HL-60/S4 treated with retinoic acid at 250 ng/mL for 4 days and 3 days (cell line): ENCODE measurements at regions not wholly inside any gene's neighbourhood (a gene's known extent, or its start where the extent isn't known, plus 50 kb on each side); places are given as distances from the start of the nearest gene placed in this dataset.

Experiments
- in situ Hi-C: fragments of 300-500 bp; cut with MboI; formaldehyde crosslinking; loops from 2 replicates; pipeline ENCODE4 v1.7.0; 2022; ENCODE audit warnings: low sequenced_read_pairs

DNA sequence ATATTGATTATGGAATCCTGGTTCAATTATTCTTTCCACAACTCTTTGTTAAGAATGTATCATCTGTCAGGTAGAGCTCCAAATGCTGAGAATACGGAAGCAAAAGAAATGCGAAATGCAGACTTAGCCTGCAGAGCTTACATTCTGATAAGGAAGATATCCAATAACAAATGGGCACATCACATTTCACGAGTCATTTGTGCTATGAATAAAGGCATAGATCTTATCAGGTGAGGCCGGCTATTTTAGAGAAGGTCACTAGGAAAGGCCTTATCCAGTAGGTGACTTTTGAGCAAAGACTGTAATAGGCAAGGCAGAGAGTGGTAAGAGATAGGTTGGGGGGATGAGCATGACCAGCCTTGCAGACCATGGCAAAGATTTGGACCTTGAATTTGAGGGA is 174.3 kb upstream of the SERPINE2 start:
- in situ Hi-C loops: no loop called here

DNA sequence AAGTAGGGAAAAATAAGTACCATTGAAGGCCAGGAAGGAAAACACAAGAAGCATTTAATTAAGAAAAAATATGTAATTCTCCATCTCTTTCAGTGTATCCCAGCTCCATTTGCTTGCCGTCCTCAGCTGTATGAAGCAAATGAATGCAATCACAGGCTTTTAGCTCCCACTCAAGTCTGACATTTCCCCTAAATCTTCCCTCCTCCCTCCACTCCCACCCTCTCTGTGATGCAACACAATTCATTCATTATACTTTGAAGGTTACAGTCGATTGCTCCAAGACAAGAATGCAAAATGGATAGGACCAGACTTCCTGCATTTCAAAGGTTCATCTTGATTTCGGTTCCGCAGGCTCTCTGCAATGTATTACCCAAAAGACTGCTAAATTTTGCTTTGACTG is 172.7 kb upstream of the SERPINE2 start:
- in situ Hi-C loops: no loop called here

DNA sequence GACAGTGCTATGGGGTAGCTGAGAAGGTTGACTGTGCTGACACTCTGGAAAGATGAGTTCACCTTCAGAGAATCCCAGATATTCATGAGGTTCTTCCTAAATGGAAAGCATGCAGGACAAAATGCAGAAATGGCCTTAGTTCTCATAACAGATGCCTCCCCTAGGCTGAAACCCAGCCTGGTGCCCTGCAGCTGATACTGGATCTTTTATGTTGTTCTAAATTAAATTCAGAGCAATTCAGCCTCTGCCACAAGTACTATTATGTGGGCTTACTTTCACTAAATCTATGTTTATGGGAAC is 172.0 kb upstream of the SERPINE2 start:
- in situ Hi-C loops: no loop called here

DNA sequence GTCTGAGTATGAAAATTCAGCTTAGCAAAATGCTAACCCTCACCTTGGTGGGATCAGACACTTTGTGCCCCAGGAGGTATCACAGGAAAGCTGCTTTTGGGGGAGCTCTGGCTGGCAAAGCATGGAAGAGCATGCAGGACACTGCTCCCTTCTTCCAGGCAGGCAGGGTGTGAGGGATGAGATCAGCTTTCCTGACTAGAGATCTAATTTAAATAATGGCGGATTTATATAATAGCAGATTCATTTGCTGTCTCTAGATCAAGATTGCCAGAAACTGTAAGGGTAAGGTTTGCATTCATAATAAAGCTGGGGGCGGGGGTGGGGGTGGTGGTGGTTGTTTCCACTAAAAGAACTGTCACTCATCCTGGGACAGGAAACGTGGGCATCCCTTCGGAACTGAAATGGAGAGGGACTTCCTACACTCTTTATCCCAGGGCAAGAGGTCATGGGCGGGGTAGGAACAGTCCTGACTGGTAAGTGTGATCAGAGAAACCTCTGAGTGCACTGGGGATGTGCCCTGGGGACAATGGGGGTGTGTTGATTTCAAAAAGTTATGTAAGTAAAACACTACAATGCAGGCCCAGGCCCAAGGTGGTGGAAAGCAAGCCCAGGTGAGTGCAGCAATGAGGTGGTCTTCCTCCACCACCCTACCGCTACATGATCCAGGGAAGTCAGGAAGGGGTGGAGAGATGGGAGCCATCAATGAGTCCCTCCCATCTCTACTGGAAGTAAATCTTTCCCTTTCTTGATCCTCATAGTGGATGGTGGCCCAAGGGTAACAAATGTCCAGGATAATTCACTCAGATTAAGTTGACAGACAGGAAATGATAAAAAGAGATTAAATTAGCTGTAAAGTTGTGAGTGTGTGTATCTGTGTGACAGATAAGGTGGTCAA is 171.4 kb upstream of the SERPINE2 start:
- in situ Hi-C loops: no loop called here

DNA sequence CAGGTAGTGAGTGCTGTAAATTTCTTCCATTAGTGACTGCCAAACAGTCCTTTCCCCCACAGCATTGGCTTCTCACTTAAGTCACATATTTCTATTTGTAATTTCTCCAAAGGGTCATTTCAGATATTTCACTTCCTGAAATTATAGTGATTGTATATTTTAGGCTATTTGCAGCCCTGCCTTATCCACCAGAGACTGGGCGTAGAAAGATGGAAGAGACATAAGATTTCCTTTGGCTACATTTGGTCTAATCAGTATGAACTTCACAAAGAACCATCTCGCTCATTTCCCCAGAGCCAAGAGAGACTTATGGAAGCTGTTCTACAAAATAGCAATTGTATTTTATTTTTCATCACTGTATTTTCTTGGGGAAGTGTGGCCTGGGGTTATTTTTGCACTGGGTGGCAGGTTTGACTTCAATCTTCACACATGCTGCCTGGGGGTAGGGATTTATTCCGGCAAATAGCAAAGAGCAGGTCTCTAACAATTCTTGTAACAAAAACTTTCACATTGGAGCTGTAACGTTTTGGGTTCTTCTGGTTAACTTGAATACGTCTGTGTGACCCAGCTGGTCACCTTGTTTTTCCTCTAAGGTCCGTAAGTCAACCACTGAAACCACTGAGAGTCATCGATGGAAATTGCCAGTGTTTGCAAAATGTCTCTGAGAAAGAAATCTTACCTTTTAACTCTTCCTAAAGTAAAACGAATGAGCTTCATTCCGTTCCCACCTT is 170.6 kb upstream of the SERPINE2 start:
- in situ Hi-C loops: no loop called here

DNA sequence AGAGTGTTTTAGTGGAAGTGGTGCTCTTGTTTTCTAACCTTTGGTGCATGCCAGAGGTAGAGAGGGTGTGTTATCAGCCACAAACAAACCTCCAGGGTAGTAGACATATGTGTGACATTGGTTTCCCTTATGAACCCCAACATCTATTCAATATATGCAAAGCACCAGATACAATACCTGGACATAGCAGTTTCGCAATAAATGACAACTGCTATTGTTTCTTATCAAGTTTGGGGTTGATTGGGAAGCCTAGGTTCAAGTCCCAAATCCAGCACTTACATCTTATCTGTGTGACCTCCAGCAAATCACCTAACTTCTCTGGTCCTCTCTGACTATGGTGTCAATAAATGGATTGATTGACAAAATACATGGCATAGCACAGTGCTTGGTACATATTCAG is 169.4 kb upstream of the SERPINE2 start:
- in situ Hi-C loops: no loop called here

DNA sequence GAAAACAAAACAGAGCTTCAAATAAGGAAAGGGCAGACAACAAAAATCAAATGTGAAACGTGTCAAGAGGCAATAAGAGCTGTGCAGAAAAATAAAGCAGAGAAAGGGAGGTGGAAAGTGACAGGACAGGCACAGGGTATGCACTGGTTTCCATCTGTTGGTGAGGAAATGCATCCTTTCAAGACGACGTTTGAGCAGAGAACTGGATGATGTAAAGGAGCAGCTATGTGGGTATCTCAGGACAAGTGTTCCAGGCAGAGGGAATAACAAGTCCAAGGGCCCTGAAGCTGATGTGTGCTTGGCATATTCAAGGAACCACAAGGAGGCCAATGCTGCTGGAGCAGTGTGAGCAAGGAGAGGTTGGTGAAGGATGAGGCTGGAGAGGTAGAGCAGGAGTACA is 168.9 kb upstream of the SERPINE2 start:
- in situ Hi-C loops: no loop called here

DNA sequence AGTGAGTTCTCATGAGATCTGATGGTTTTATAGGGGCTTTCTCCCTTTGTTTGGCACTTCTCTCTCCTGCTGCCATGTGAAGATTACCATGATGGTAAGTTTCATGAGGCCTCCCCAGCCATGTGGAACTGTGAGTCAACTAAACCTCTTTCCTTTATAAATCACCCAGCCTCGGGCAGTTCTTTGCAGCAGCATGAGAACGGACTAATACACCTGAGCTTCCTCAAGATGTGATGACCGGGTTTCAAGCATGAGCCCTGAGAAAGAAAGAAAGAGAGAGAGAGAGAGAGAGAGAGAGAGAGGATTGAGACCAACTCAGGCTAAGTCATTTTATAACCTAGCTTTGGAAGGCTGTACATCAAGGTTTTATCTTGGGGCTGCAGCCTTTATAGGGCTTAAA is 167.7 kb upstream of the SERPINE2 start:
- in situ Hi-C loops: no loop called here

DNA sequence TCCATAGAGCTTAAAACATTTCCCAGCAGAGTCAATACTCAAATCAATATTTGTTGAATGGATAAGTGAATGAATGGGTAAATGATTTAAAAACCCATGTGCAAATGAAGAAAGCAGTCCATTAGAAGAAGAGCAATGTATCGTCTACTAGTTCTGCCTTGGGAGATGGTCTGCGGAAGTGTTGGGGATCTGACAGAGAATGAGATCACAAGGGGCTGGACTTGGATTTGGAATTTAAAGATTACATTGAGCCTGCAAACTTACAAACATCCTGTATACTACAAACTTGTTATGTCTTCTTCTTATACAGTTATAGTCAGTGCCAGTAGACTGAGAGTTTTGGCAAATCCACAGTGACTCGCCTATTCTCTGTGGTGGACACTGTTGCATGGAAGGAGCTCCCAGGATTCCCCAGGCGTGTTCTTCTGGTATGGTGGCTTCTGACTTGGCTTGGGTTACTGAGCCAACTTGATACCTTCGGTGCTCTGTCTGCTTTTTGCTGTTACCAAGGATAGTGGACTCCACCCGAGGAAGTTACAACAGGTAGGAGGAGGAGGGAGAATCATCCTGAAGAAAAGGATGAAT is 163.3 kb upstream of the SERPINE2 start:
- in situ Hi-C loops: no loop called here

DNA sequence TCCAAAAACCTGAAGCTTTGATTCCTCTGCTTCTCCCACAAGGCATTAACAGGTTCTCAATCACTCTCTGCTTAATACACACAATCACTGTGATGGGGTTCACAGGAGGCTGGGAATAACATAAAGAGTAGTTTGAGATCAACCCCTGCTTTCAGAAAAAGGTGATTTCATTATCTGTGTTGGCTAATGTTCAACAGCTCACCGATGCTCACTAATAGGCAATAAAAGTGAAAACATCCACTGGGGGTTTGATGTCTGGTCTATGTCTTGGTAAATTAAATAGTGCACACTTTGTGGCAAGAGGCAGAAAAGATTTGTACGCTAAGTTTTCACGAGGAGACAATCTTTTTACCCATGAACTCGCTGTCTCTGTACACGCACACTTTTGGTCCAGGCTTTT is 159.3 kb upstream of the SERPINE2 start:
- in situ Hi-C loops: no loop called here

DNA sequence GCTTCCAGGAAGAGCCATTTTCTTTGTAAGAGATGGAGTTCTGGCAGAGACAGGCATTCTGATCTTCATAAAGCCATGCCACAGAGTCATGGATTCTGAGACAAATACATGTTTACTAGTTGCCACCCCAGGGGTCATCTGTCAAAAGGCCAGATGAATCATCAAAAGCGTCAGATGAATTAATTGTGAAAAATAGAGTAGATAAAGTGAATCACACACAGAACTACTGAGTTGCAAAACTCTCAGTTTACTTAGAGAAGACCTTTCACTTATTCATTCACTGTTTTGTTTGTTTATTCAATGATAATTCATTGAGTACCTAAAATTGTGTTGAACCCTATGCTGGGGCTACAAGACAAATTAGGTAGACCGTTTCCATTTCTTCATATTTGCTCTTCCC is 157.7 kb upstream of the SERPINE2 start:
- in situ Hi-C loops: no loop called here

DNA sequence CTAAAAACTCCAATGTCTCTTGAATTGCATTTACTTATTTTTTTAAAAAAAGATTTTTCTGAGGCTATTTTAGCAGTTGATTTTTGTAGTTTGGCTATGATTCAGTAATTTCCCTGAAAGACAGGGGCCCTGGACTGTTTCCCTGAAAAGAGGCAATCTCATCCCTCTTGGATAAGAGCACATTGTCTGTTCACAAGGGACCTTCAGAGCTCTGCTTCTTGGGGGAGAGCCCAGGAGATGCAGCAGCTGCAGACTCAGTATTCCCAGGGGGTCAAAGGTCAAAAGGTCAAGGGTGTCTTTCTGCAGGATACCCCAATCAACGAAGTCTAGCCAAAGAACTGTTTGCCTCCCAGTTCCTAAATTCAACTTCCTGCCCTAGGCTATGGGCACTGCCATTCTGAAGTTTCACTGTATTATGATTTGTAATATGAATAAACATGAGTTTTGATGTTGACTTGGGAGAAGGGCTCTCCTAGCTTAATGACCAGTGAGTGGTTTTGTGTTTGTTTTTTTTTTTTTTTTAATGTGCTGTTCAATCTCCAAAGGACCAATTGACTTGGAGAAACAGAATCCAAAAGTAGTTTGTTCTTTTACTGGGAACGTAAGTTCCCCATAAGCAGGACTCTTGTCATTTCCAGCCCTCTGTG is 157.0 kb upstream of the SERPINE2 start:
- in situ Hi-C loops: no loop called here

DNA sequence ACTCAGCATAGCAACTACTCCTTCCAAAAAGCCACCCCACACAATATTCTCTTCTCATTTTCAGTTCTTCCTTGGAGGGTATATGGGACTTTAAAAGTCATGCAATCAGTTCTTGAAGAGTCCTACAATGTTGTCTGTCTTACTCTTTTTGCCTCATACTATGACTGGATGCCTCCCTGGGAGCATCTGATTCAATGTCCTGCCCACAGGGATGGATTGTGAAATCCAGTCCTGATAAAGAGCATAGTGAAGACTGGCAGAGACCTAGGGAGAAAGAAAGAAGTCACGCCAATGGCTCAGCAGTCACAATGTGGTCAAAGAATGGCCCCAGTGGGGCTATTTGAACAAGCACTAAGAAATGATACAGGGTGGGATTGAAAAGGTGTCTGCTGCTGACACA is 155.1 kb upstream of the SERPINE2 start:
- in situ Hi-C loops: no loop called here

DNA sequence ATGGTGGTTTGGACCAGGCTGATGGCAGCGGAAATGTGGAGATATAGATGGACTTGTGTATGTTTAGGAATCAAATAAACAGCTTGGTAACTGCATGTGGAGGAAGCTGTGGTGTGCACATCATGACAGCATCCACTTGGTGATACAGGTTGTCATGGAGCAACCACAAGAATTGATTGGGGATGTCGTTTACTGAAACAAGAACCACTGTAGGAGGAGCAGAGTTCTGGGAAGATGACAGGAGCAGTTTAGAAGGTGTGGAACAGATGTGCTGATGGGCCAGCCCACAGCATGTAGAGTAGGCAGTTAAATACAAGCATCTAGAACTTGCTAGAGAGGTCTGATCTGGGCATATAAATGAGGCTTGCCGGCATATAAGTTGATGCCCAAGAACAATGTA is 152.4 kb upstream of the SERPINE2 start:
- in situ Hi-C loops: no loop called here

DNA sequence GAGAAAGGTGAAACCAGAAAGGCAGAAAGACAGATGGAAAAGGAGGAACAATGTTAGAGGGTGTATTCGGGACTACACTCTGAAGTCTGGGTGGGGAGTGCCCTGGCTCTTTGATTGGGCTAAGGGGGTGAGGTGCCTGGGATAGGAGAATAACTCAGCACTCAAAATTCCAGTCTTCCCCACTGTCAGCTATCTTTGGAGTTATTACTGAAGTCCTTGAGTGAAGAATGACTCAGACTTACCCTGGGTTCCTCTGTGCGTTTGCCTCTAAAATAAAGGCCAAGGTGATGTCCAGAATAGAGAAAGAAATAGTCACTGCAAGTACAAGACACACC is 151.8 kb upstream of the SERPINE2 start:
- in situ Hi-C loops: no loop called here

DNA sequence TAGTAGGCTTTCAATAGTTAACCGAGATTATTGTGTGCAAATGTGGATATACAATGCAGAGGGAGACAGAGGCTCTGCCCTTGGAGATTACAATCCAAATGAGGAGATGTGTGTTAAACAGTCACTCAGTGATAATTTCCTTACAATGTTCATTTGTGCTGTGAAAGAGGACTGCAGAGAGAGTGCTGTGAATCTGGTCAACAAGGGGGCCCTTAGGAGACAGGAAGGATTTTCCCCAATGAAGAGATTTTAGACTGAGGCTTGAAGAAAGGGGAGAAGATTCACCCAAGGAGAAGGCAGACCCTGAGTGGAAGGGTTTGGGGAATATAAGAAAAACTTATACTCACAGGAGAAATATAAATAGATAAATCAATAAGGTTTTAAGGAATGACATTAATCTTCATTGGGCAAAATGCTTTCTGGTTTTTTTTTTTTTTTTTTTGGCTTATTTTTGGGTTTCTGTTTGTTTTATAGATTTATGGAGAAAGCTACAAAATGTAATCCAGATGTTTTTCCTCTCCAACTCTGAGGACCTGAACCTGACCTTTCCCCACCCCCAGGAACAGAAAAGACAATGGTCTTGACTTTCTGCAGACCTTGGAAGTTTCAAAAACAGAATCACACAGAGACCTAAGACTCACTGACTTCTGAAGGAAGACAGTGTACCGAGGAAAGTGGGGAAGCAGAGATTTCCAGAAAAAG is 151.3 kb upstream of the SERPINE2 start:
- in situ Hi-C loops: no loop called here

DNA sequence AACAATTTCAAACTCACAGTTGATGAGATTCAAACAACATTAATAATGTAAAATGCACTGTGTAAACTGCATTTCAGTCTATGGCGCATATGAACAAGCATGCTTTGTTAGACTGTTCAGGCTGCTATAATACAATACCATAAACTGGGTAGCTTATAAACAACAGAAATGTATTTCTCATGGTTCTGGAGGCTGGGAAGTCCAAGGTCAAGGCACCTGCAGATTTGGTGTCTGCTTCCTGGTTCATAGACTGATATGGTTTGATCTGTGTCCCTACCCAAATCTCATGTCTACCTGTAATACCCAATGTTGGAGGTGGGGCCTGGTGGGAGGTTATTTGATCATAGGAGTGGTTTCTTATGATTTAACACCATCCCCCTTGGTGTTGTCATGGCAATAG is 148.1 kb upstream of the SERPINE2 start:
- in situ Hi-C loops: no loop called here

DNA sequence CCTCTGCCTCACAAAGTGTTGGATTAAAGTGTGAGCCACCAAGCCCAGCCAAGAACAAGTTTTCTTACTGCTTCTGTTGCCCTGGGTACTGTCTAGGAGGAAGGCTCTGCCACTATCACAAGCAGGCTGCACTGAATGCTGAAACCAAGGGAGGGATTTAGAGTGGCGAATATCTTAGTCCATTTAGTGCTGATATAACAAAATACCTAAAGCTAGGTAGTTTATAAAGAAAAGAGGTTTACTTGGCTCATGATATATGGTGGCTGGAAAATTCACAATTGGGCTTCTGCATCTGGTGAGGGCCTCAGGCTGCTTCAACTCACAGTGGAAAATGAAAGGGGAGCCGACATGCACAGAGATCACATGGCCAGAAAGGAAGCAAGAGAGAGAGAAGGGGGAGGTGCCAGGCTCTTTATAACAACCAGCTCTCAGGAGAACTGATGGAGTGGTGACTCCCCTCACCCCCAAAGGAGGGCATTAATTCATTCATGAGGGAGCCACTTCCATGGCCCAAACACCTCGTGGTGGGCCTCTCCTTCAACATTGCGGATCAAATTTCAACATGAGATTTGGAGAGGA is 146.0 kb upstream of the SERPINE2 start:
- in situ Hi-C loops: no loop called here

DNA sequence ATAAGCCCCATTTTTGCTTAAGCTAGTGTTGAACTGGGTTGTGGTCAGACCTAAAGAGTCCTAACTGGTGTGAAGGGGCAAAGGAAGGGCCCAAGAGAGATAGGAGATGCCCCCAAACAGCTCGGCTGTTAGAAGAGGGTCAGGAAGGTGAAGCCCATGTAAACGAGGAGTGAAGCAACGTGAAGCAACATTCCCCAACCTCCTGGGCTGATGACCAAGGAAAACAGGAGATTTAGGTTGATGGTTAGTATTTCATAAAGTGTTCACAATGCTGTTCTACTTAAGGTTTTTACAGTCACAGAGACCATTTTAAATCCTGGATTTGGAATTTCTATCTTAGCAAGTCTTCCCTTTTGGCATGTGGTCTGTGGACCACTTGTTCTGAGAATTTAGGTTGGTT is 144.0 kb upstream of the SERPINE2 start:
- in situ Hi-C loops: no loop called here

DNA sequence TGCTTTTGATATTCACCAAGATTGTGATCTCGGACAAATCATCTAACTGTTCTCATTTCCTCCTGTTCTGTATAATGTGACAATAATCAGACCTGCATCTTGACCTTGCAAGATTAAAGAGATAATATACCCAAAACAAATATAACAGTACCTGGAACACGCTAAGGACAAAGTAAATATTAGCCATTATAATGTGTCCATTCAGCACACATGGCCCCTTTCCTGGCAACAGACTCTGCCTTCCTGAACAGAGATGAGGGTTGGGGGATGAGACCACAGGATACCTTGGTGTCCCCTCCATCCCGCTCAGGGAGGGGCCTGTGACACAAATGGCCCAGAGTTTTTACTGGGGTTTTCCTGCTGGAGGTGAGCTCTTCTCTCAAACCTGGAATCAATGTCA is 143.4 kb upstream of the SERPINE2 start:
- in situ Hi-C loops: no loop called here
